Upper lobe of left lung (tissue), 6 donors: ENCODE measurements at regions not wholly inside any gene's neighbourhood (a gene's known extent, or its start where the extent isn't known, plus 50 kb on each side); places are given as distances from the start of the nearest gene placed in this dataset.
A peak's percentile ranks its signal among the peaks of the same experiment; 100 is the strongest.

Experiments used
- ATAC-seq, 2 donors: fragments of 200-7000 bp; cut with Tn5 transposase; one replicate each; pipeline ENCODE4 v1.9.1; 2022; ENCODE audit warnings: mild to moderate bottlenecking in 2 of 2, moderate library complexity in 2 of 2; ENCODE audit not compliant: low FRiP score in 2 of 2
- DNase-seq, 2 donors: peaks; one replicate each; pipeline ENCODE4 v3.0.0-alpha.2; 2019 to 2020
- H3K27ac ChIP-seq, 4 donors: fragments of 200-600 bp; sonication (generic); one replicate each; pipeline ENCODE4 v1.5.1; 2016 to 2019
- H3K27me3 ChIP-seq, 4 donors: fragments of 200-600 bp; sonication (generic); one replicate each; pipeline ENCODE4 v1.5.1; 2017 to 2019
- H3K36me3 ChIP-seq, 4 donors: fragments of 200-600 bp; sonication (generic); one replicate each; pipeline ENCODE4 v1.5.1; 2016 to 2019
- H3K4me1 ChIP-seq, 4 donors: fragments of 200-600 bp; sonication (generic); one replicate each; pipeline ENCODE4 v1.5.1; 2018 to 2019
- H3K4me3 ChIP-seq, 4 donors: fragments of 200-600 bp; sonication (generic); one replicate each; pipeline ENCODE4 v1.5.1; 2017 to 2019; ENCODE audit warnings: mild to moderate bottlenecking in 2 of 4, moderate library complexity in 1 of 4
- H3K9me3 ChIP-seq, 4 donors: fragments of 200-600 bp; sonication (generic); one replicate each; pipeline ENCODE4 v1.5.1; 2018 to 2019
- CTCF ChIP-seq, 6 experiments: fragments of 450-650 bp in 4 of 6; fragments of 200-600 bp in 2 of 6; sonication (generic) in 2 of 6; IDR thresholded peaks; one replicate each; pipeline ENCODE4 v1.5.1; 2016 to 2019; ENCODE audit warnings: antibody characterized with exemption in 6 of 6
- EP300 ChIP-seq, 4 donors: sonication (generic); formaldehyde crosslinking; IDR thresholded peaks; one replicate each; pipeline ENCODE4 v1.5.1; 2017; ENCODE audit warnings: antibody characterized with exemption in 4 of 4, control low read depth in 2 of 4
- POLR2A ChIP-seq, 4 donors: fragments of 450-650 bp; IDR thresholded peaks; one replicate each; pipeline ENCODE4 v1.5.1; 2016 to 2017; ENCODE audit warnings: antibody characterized with exemption in 4 of 4, mild to moderate bottlenecking in 2 of 4
- POLR2AphosphoS5 ChIP-seq, 2 donors: sonication (generic); formaldehyde crosslinking; IDR thresholded peaks; one replicate each; pipeline ENCODE4 v1.5.1; 2017; ENCODE audit warnings: antibody characterized with exemption in 2 of 2
- WGBS, 2 donors: methylation state at CpG; one replicate each; pipeline ENCODE4 v1.1.5; 2017 to 2018; 5-methylcytosine and 5-hydroxymethylcytosine counted together
- donor health status: DM: no; HTN: no; CAD: no; lungs with moderate emphysema.
- donor health status: DM: no; HTN: yes; CAD: no; lungs with severe emphysema.

GRCh38 chr2:212906620-212907019 is 244.8 kb downstream of the IKZF2 start:
- H3K36me3 ChIP-seq: no peaks in the 10 kb centered on the region
- no peak for TF ChIP-seq POLR2AphosphoS5 (IDR thresholded peaks at IDR 0.05)
- TF ChIP-seq POLR2A (IDR thresholded peaks at IDR 0.05): no peak
- TF ChIP-seq CTCF (IDR thresholded peaks at IDR 0.05): no peak
- no peak for TF ChIP-seq EP300 (IDR thresholded peaks at IDR 0.05)
- no peak for DNase-seq
- H3K27ac ChIP-seq: no peak overlapping the region
- H3K4me3 ChIP-seq: no peak overlapping the region
- WGBS, 2 donors: 84 to 85% methylated on average over 5 of the region's 5 CpGs
- H3K27me3 ChIP-seq: no peaks in the 10 kb centered on the region
- no peaks in the 10 kb centered on the region for H3K4me1 ChIP-seq
- ATAC-seq: no peak
- H3K9me3 ChIP-seq: no peaks in the 10 kb centered on the region

GRCh38 chr2:212905640-212906201 is 245.7 kb downstream of the IKZF2 start:
- ATAC-seq: peak in 1 of 2 donors; percentile 51
- no peak for DNase-seq
- WGBS, 2 donors: 53 to 60% methylated on average over 6 of the region's 6 CpGs

GRCh38 chr2:212904646-212905045 is 246.8 kb downstream of the IKZF2 start:
- no peak for DNase-seq
- Histone ChIP-seq H3K4me3 (no peak overlapping the region), H3K4me1 (no peaks in the 10 kb centered on the region), H3K36me3 (no peaks in the 10 kb centered on the region), H3K9me3 (no peaks in the 10 kb centered on the region), H3K27me3 (no peaks in the 10 kb centered on the region), H3K27ac (no peak overlapping the region)
- peak in 1 of 2 donors; percentile 12 for ATAC-seq
- WGBS, 2 donors: 87 to 95% methylated on average over 2 of the region's 2 CpGs
- TF ChIP-seq EP300 (IDR thresholded peaks at IDR 0.05): no peak
- TF ChIP-seq CTCF (IDR thresholded peaks at IDR 0.05): no peak
- TF ChIP-seq POLR2AphosphoS5 (IDR thresholded peaks at IDR 0.05): no peak
- no peak for TF ChIP-seq POLR2A (IDR thresholded peaks at IDR 0.05)

More at GRCh38 chr2:212905640-212906201, 245.7 kb downstream of the IKZF2 start:
- no peaks in the 10 kb centered on the region for H3K36me3 ChIP-seq
- H3K9me3 ChIP-seq: no peaks in the 10 kb centered on the region
- TF ChIP-seq POLR2AphosphoS5 (IDR thresholded peaks at IDR 0.05): no peak
- no peak for TF ChIP-seq EP300 (IDR thresholded peaks at IDR 0.05)
- no peak for TF ChIP-seq CTCF (IDR thresholded peaks at IDR 0.05)
- TF ChIP-seq POLR2A (IDR thresholded peaks at IDR 0.05): no peak
- no peak overlapping the region for H3K4me3 ChIP-seq
- H3K4me1 ChIP-seq: no peaks in the 10 kb centered on the region
- no peak overlapping the region for H3K27ac ChIP-seq
- H3K27me3 ChIP-seq: no peaks in the 10 kb centered on the region

GRCh38 chr2:212903413-212903812 is 248.0 kb downstream of the IKZF2 start:
- ATAC-seq: no peak
- no peaks in the 10 kb centered on the region for H3K9me3 ChIP-seq
- no peak overlapping the region for H3K4me3 ChIP-seq
- no peaks in the 10 kb centered on the region for H3K27me3 ChIP-seq
- no peaks in the 10 kb centered on the region for H3K4me1 ChIP-seq
- TF ChIP-seq CTCF (IDR thresholded peaks at IDR 0.05) (no peak), EP300 (IDR thresholded peaks at IDR 0.05) (no peak), POLR2AphosphoS5 (IDR thresholded peaks at IDR 0.05) (no peak), POLR2A (IDR thresholded peaks at IDR 0.05) (no peak)
- H3K27ac ChIP-seq: no peak overlapping the region
- DNase-seq: no peak
- H3K36me3 ChIP-seq: no peaks in the 10 kb centered on the region

GRCh38 chr2:212902421-212902820 is 249.0 kb downstream of the IKZF2 start:
- no peak for TF ChIP-seq POLR2A (IDR thresholded peaks at IDR 0.05)
- 86 to 87% methylated on average over 3 of the region's 3 CpGs for WGBS, 2 donors
- Histone ChIP-seq H3K27me3 (no peaks in the 10 kb centered on the region), H3K4me1 (no peaks in the 10 kb centered on the region), H3K36me3 (no peaks in the 10 kb centered on the region), H3K27ac (no peak overlapping the region), H3K9me3 (no peaks in the 10 kb centered on the region), H3K4me3 (no peak overlapping the region)
- ATAC-seq: no peak
- DNase-seq: no peak
